NCI-H510A treated with DMSO at 0.1 percent for 48 hours (cell line): ENCODE measurements at regions not wholly inside any gene's neighbourhood (a gene's known extent, or its start where the extent isn't known, plus 50 kb on each side); places are given as distances from the start of the nearest gene placed in this dataset.
A peak's percentile ranks its signal among the peaks of the same experiment; 100 is the strongest.

ENCODE experiments used
- DNase-seq: peaks from one replicate; lab custom pipeline; 2025; lab: John Stamatoyannopoulos, UW

GRCh38 chr12:82174383-82174782 is 183.8 kb downstream of the CCDC59 start:
- peak; percentile 34 for DNase-seq

DNA sequence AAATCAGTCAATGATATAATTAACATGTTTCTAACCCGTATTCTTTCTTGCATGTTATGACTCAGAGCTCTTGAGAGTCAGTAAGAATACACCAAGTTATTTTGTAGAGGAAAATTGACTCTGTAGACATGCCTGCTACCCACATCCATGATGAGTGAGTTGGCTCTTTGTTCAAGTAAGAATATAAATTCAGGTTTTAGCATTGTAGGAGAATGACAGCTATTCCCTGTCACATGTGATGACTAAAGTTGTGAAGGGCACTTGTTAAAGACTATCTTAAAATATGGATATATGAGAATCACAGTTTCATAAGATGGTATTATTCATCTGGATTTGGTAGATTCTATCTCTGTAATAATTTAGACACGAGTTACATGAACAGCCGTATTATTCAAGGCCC is 209.1 kb downstream of the CCDC59 start:
- no peak for DNase-seq

- no peak for DNase-seq
These were observed 211.4 kb downstream of the CCDC59 start for GRCh38 chr12:82146740-82147139.

DNA sequence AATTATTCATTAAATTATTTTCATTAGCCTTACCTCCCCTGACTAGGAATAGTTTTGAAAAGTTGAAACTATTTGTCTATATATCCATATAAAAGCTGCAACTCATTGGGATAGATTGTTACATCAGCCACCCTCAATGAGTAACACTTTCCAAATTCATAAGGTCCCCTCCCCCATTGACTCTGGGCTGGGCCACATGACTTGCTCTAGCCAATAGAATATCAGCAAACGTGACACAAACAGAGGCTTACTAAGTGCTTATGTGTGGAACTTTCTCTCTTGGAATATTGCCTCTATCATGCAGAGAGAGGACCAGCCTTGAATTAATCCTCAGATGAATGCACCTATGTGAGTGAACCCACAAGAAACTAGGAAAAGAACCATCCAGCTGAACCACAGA is 213.7 kb downstream of the CCDC59 start:
- DNase-seq, result no peak

DNA sequence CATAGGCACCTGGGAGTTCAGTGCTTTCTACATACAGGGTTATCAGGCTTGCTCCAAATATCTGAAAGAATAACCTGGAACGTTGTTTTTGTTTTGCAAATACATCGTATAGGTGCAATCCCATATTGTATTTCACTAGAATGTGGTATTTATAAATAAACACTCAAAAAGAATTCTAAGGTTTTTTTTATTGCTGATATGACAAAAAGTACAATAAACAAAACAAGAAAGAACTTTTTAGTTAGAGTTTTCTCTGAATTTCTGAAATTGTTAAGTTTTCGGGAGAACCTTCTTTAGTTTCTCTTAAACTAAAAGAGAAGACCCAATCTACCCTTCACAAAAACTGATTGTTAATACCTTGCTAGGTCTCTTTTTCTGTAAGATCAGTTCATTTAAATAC is 225.8 kb downstream of the CCDC59 start:
- DNase-seq, result no peak

DNA sequence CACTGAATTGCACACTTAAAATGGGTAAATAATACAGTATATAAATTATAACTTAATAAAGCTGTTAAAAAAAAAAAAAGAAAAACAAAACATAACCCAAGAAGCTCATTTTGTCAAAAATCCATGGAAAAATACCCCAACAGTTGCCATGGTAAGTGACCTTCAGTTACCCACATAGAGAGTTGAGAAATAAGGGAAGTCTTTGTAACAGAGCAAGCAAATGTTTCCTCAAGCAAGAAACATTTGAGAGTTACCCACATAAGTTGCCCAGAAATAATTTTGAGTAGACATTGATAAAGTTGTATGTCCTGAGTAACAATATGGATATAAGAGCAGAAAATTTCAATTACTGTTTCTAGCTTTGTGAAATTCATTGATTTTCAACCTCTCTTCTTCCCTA is 227.4 kb downstream of the CCDC59 start:
- no peak for DNase-seq

DNA sequence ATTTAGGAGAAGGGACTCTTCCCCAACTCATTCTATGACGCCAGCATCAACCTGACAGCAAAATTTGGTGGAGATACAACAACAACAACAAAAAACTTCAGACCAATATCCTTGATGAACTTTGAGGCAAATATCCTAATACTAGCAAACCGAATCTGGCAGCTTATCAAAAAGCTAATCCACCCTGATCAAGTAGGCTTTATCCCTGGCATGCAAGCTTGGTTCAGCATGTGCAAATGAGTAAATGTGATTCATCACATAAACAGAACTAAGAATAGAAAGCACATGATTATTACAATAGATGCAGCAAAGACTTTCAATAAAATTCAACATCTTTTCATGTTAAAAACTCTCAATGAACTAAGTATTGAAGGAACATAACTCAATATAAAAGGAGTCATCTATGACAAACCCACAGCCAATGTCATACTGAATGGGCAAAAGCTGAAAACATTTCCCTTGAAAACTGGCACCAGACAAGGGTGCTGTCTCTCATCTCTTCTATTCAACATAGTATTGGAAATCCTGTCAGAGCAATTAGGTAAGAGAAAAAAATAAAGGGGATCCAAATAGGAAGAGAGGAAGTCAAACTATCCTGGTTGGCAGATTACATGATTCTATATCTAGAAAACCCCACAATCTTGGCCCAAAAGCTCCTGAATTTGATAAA is 233.3 kb downstream of the CCDC59 start:
- DNase-seq, result no peak

GRCh38 chr12:82121545-82121944 is 236.6 kb downstream of the CCDC59 start:
- DNase-seq, result no peak

DNA sequence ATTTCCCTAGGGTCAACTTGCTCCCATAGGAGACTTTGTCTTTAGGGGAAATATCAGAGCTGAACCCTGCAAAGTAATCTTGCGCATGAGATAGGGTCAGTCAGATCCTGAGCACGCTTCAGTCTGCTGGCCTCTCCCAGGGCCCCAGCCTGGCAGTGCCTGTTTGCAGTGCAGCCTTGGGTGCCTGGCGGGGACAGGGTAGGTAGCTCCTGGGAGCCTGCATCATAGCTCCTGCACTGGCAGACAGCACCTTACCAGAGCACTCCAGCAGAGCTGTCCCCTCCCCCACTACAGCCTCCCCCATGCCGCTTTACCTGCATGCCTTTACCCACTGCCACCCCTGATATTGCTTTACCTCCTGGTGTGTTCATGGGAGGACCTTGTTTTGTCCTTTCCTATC is 237.3 kb downstream of the CCDC59 start:
- DNase-seq, result no peak

DNA sequence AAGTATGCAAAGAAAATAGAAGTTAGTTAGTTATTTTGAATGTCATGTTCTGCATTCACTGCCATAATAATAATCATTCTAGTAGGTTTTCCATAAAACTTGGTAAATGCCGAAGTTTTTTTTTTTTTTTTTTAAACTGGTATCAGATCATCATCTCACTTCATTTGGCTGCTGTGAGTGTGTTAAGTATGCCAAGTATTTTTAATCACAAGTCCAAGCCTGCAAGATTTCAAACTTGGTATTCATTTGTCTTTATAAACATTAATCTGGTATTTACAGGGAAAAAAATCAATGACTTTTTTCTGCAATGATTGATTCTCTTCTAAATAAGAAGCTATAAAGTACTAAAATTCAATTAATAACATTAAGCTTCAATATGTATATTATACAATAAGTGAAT is 248.9 kb downstream of the CCDC59 start:
- DNase-seq, result no peak

DNA sequence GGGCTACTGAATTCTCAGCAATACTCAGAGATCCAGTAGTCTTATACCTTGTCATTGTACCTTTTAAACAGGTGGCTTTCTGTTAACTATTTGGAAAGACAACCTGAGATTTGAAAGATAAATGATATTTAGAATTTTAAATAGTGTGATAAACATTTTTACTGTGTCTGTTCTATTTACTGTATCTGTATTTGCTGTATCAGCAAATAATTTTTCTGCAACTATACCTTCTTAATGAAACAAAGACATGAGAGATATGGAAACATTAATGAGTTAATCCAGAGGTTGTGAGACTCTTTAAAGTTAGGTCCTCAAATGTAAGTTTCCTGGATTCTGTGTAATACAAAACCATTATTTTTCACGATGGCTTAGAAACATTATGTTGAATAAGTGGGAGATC is 249.6 kb downstream of the CCDC59 start:
- no peak for DNase-seq

DNA sequence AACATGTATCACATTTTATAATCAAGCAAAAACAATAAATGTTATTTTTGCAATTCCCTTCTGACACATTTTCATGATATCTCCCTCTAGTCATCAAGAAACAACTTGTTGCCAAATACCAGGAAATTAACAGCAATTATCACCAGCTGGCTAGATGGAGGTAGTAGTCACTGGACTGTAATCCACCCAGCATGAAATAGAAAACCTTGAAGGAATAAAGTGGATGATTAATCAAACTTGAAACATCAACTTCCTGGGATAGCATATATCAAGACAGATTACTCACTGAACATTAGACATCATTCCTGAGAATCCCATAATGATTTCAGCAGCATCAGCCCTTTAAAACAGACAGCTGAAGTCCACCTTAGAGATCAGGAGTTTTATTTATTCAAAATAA is 259.0 kb downstream of the CCDC59 start:
- no peak for DNase-seq

- no peak for DNase-seq
These were observed 260.3 kb downstream of the CCDC59 start for GRCh38 chr12:82097877-82098276.

GRCh38 chr12:82097438-82097837 is 260.7 kb downstream of the CCDC59 start:
- DNase-seq, result no peak

- peak; percentile 10 for DNase-seq
These were observed 268.0 kb downstream of the CCDC59 start for GRCh38 chr12:82090165-82090564.

GRCh38 chr12:82089369-82090121 is 268.6 kb downstream of the CCDC59 start:
- DNase-seq, result no peak

DNA sequence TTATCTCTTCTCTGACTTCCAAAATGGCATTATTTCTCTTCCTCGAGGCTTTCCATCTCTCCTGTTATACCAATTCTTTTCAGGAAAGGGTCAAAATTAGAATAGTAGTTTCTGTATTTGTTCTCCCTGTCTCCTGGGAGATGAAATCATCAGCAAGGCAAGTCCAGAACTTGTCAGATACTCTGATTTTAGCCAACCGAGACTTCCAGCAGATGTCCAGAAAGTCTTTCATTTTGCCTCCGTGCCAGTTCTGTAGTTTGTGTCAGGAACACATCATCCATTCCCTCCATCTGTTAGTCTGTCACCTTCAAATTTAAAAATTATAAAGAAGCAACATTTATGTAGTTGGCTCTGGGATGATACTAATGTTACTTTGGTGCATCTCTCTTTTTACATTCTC is 275.7 kb downstream of the CCDC59 start:
- no peak for DNase-seq

DNA sequence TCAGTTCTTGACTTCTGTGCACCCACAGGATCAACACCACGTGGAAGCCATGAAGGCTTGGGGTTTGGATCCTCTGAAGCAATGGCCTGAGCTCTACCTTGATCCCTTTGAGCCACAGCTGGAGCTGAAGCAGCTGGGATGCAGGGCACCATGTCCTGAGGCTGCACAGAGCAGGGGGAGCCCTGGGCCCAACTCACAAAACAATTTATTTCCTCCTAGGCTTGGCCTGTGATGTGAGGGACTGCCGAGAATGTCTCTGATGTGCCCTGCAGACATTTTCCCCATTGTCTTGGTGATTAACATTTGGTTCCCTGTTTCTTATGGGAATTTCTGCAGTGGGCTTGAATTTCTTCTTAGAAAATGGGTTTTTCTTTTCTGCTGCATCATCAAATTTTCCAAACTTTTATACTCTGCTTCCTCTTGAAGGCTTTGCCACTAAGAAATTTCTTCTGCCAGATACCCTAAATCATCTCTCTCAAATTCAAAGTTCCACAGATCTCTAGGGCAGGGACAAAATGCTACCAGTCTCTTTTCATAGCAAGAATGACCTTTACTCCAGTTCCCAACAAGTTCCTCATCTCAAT is 288.2 kb downstream of the CCDC59 start:
- DNase-seq, result no peak

GRCh38 chr12:82058197-82058596 is 299.0 kb upstream of the PPFIA2 start:
- DNase-seq, result no peak

- DNase-seq, result no peak
These were observed 298.6 kb upstream of the PPFIA2 start for GRCh38 chr12:82057770-82058169.

- no peak for DNase-seq
These were observed 296.2 kb upstream of the PPFIA2 start for GRCh38 chr12:82055391-82055790.

DNA sequence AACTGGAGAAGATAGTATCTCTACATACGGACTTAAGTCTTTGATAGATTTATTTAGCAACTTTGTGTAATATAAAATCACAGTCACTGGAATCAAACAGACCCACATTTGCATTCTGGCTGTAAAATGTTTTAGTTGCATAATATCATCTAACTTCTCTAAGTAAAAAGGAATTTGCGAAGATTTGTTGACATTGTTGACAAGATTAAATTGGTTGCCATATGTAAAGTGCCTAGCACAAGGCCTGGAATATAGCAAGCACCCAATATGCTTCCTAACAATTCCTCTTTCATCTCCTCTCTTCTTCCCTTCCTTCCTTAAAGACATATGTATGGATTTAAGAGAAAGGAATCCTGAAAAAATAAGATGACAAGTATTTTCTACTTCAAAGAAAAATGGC is 295.4 kb upstream of the PPFIA2 start:
- no peak for DNase-seq

- DNase-seq, result no peak
These were observed 288.3 kb upstream of the PPFIA2 start for GRCh38 chr12:82047446-82047845.
